ENCODE measurements at regions not wholly inside any gene's neighbourhood (a gene's known extent, or its start where the extent isn't known, plus 50 kb on each side); places are given as distances from the start of the nearest gene placed in this dataset.

DNA sequence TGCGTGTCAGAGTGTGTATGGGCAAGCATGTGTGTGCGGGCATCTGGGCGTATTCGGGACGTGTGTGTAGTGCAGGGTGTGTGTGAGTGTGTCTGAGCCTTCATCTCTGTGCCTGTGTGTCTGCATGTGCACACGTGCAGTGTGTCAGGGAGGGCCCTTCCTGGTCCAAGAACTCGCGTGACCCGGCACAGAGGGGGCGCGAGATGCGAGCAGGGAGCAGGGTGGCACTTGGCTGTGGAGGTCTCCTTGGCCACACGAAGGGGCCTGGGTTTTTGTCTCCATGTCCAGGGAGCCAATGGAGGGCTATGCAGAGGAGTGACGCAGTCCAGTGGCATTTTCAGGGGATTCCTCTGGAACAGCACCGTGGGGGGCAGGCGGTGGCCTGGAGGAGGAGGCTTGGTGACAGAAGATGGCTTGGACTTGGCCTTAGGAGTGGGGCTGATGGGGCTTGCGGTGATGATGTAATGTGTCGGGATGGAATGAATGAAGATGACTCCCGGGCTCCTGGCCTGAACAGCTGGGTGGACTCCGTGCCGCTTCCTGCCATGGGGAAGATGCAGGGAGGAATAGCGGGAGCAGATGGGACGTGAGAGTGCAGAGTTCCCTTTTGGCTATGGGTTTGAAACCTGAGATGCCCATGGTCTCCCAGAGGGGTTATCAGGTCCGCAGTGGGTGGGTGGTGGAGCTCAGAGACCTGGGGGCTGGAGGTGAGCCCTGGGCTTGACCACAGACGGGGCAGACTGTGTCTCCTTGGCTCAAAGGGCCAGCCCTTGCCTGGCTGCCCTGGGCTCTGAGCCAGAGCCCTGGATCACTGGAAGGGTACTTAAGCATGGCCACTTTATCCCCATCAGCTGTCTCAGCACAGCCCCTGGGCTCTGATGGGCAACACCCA, 208.3 kb downstream of the PHETA1 start:
- no peak for DNase-seq (ENCODE audit: low read depth in 1 of 2, low spot score in 1 of 2)

DNA sequence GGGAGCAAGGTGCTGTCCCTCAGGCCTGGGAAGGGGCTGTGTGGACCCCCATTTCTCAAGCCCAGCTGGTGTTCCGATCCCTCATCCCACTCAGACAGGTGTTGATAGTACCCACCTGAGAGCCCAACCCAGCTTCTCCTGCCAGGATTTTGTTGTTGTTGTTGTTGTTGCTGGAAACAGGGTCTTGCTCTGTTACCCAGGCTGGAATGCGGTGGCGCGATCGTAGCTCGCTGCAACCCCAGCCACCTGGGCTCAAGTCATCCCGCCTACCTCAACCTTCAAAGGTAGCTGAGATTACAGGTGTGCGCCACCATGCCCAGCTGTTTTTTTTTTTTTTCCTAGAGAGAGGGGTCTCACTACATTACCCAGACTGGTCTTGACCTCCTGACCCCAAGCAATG, 209.9 kb downstream of the PHETA1 start:
- no peak for DNase-seq (ENCODE audit: low read depth in 1 of 2, low spot score in 1 of 2)

DNA sequence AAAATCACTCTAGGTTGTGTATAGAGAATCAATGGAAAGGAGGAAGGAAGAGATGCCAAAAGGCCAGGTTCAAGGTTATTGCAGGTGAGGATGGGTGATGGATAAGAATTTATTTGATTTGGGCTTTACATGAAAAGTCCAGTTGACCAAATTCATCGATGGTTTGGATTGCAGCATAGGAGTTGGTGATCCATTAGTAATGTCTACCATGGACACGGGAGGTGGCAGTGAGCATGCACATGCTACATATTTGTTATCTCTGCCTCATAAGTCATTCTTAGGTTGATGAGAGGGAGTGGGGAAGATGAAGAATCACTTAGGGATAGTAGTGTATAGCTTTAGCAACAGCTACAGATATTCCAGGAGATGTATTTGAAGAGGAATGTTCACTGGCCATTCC, 211.4 kb downstream of the PHETA1 start:
- no peak for DNase-seq (ENCODE audit: low read depth in 1 of 2, low spot score in 1 of 2)

DNA sequence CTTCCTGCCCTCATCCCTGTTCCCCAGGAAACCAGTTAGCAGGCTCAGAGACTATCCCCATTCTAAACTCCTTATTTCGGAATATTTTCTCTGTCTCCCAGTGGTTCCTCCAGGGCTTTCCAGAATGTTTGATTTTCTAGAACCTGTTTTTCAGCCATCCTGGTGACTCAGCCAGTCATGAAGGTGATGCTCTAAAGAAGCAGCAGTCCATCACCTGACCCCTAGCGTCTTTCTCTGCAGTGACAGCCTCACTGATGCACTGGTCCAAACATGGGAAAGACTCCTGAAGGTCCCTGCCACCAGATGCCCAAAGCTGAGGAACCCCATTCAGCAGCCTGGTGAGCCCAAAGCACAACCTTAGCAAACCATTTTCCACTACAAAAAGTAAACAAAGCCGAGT, 212.6 kb downstream of the PHETA1 start:
- no peak for DNase-seq (ENCODE audit: low read depth in 1 of 2, low spot score in 1 of 2)

DNA sequence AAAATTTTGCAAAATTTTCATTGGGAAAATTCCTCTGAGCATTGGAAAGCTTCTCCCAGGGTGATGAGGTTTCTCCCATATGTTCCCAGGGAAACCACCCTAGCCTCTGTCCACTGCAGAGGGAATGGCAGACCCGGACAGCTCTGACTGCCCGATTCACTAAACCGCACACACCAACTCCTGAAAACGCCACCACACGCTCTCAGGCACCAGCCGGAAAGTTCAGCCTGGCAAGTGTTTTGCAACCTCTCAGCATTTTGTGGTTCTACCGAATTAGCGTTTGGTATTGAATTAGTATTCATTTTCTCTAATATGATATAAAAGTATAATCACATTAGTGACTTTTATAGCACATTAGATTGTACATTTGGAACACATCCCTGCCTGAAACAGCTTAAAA, 213.4 kb downstream of the PHETA1 start:
- no peak for DNase-seq (ENCODE audit: low read depth in 1 of 2, low spot score in 1 of 2)

DNA sequence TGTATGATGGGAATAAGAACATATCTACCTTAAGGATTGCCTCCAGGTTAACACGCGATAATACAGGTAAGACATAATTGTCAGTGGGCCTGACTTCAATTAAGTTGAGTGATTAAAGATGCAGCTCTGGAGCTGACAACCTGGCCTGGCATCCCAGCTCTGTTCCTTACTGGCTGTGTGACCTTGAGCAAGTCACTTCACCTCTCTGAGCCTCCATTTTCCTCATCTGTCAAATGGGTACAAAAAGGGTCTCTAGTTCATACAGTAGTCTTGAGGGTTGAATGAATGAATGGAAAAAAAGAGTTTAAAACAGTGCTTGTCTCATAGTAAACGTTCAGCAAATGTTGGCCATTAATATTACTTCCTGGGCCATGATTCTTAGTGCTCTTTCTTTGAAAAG, 213.9 kb downstream of the PHETA1 start:
- no peak for DNase-seq (ENCODE audit: low read depth in 1 of 2, low spot score in 1 of 2)

DNA sequence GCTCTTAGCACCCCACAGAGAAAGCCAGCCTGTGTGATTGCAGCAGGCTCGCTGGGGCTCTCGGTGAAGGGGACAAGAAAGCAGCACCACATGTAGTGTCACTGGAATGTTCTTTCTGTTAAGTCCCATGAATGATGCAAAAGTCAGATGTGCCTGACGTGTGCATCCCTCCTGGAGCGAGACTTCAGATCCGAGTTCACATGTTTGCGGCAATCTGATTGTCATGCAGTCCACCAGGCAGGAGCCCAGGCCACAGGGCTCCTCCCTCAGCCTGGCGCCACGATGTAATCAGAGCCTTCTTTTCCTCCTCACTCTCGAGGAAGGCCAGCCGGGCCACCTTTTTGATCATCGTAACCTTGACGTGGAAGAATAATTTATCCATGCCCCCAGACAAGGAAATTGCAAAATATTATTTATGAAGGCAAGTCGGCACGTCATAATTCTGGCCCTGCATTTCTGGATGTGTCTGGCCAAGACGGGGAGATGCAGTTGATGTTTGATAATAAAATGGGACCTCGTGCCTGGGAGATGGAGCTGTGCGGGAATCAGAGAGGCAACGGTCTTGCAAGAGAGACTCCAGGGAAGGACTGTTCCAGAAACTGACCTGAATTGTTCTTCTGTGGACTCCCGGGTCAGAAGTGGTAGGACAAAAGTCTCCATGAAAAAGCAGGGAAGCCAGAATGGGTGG, 214.6 kb downstream of the PHETA1 start:
- no peak for DNase-seq (ENCODE audit: low read depth in 1 of 2, low spot score in 1 of 2)

DNA sequence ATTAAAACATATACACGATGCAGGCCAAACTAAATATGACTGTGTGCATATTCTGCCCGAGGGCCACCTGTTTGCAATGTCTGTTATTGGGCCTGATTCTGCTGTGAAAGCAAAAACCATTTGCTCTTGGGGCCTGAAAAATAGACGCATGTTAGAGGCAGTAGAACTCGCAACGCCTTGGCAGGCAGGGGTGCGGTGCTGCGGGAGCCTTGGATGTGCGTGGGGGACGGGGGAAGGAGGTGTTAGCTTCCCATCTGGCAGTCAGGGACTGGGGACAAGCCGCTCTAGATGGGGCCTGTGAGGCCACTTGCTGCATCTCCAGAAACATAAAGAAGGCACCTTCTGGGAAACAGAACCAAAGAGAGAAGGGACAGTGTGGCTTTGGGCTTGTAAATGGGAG, 216.3 kb downstream of the PHETA1 start:
- DNase-seq (ENCODE audit: low read depth in 1 of 2, low spot score in 1 of 2), result no peak

DNA sequence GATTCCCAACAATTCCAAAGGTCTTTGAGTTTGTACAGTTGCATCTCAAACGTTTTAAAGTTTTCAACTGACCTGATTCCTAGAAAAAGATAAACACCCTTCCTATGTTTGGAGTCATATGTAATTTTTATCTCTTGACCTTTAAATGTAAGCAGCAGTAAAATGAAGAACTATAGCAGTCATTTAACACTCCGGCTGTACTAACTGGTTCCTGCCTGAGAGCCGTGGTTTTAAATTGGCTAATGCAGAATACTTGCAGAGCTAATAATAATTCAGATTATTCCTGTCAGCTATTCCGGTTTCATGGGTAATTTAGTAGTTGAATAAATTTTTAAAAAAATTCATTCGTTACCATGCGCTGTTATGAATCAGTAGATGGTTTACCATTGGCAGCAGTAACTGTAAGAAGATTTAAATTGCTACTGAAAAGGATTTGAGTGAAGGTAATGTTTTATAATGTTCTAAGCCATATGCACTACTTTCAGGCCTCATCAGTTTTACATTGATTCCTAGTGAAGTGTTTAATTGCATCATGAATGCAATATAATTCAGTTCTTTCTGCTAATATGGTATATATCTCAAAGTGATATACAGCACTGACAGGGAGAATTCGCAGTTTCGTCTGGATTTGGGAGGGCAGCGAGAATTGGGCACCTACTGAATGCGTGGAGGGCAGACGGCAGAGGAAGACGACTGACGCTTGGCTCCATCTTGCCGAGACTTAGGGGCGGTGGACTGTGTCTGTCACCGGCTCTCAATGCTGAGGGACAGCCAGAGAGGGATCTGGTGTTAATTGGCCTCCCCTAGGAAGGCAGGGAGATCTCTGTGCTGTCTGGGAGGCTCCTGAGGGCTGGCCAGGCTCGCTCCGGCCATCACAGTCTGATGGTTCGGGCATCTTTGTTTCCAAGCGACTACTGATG, 217.7 kb downstream of the PHETA1 start:
- DNase-seq (ENCODE audit: low read depth in 1 of 2, low spot score in 1 of 2), result no peak

DNA sequence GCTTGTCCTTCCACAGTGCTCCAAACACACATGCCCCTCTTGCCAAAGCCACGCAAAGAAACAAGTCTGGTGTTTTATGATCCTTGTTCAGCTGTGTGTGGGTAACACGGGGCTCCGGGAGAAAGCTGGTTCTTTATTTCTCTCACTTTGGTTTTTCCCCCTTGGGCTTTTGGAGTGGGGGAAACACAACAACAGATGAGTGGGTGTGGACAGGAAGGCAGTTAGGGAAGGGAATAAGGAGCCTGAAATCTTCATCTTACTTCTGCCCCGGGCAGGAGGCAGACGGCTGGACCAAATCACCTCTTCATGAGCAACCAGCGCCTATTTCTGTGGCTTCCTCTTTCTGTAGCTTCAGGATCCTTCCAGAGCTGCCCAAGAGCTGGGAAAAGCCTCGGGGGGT, 218.5 kb downstream of the PHETA1 start:
- DNase-seq (ENCODE audit: low read depth in 1 of 2, low spot score in 1 of 2), result no peak

DNA sequence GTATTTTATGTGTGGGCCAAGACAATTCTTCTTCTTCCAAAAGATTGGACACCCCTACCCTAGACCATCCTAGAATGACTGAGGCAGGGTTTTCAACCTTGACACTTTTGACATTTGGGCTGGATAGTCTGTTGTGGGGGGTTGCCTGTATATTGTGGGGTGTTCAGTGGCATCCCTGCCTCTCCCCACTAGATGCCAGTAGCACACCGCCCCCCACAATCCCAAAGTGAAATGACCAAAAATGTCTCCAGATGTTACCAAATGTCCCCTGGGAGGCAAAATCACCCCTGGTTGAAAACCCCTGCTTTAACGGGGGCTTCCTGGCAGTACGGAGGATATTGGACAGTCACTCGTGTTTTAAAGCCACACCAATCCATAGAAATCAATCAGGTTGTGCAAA, 219.6 kb downstream of the PHETA1 start:
- no peak for DNase-seq (ENCODE audit: low read depth in 1 of 2, low spot score in 1 of 2)

DNA sequence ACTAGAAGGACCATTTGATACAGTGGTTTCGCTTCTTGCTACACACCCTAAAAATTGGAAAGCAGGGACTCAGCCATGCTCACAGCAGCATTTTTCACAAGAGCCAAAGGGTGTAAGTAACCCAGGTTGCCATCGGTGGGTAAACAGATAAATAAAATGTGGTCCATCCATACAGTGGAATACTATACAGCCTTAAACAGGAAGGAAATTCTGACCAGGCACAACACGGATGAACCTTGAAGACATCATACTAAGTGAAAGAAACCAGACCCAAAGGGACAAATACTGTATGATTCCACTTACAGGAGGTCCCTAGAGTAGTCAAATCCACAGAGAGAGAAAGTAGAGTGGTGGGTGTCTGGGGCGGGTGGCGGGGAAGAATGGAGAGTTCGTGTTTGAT, 220.9 kb downstream of the PHETA1 start:
- no peak for DNase-seq (ENCODE audit: low read depth in 1 of 2, low spot score in 1 of 2)

DNA sequence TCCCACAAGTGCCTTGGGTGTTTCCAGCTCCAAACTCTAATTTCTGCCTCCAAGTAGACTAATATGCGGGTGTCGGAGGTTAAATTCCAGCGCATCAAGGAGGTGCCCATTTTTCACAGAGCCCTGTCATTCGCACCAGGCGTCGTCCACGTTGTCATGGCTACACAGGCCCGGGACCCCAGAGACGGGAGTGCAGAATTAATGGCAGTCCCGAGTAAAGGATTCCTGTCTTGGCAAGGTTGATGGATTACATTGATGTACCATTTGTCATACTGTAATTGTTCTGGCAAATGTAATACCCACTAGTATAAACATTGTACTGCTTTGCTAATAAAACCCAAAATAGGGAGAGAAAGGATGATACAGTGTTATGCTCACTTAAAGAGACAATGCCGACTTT, 222.9 kb upstream of the MYL2 start:
- DNase-seq (ENCODE audit: low read depth in 1 of 2, low spot score in 1 of 2), result no peak

DNA sequence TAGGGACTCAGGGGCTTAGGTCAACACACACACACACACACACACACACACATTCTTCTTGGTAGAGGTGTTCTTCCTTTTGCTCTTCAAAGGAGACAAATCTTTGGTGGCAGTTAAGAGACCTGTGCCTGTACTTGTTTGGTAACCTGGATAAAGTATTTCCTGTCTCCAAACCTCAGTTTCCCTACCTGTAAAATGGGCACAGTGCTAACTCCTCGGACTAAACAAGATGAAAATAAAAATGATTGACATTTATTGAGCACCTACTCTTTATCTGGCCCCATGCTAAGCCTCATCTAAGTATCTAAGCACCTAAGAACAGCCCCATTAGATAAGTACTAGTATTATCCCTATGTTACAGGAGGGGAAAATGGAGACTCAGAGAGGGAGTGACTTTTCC, 220.8 kb upstream of the MYL2 start:
- no peak for DNase-seq (ENCODE audit: low read depth in 1 of 2, low spot score in 1 of 2)

DNA sequence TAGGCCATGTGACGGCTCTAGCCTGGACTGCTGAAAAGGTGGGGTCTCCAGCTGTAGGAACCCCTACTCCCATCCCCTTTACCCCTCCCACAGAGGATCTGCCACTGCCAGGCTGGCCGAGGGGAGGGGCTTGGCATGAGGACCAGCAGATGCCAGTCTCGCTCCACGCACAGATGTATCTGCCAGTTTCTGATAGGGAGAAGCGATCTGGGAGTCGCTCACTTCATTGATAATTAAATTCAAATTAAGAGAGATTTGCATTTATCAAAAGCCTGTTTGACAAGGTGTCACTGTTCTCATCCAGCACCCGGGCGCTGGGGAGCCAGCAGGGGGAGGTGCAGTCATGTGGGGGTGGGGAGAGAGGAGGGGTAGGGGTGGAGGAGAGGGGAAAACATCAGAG, 217.6 kb upstream of the MYL2 start:
- no peak for DNase-seq (ENCODE audit: low read depth in 1 of 2, low spot score in 1 of 2)

DNA sequence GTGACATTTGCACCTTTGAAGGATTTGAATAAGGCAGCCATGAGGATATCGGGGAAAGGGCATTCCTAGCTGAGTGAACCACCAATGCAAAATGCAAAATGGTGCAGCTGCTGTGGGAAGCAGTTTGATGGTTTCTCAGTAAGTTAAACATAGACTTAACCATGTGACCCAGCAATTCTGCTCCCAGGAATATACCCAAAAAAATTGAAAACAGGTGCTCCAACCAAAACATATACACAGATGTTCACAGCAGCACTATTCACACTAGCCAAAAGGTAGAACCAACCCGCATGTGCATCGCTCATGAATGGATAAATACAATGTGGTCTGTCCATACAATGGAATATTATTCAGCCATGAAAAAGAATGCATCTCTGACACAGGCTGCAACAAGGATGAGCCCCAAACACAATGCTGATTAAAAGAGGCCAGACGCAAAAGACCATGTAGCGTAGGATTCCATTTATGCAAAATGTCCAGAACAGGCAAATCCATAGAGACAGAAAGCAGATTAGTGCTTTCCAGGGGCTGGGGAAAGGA, 215.0 kb upstream of the MYL2 start:
- no peak for DNase-seq (ENCODE audit: low read depth in 1 of 2, low spot score in 1 of 2)

DNA sequence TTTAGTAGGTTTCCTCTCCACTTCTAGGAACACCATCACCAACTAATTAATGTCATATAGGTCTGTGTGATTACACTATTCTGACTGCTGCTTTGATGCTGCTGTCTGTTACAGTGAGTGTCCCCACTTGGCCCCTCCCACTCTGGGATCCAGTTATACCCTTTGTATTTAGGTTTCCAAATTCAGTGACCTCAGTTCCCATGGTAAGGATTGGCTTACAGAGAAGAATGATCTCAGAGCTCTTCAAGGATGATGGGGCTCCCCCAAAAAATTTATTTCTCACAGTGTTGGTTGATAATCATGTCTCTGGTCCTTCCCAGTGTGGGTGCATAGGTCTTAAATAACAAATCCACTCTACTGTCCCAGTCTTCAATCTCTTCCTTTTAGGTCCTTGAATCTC, 210.0 kb upstream of the MYL2 start:
- no peak for DNase-seq (ENCODE audit: low read depth in 1 of 2, low spot score in 1 of 2)

DNA sequence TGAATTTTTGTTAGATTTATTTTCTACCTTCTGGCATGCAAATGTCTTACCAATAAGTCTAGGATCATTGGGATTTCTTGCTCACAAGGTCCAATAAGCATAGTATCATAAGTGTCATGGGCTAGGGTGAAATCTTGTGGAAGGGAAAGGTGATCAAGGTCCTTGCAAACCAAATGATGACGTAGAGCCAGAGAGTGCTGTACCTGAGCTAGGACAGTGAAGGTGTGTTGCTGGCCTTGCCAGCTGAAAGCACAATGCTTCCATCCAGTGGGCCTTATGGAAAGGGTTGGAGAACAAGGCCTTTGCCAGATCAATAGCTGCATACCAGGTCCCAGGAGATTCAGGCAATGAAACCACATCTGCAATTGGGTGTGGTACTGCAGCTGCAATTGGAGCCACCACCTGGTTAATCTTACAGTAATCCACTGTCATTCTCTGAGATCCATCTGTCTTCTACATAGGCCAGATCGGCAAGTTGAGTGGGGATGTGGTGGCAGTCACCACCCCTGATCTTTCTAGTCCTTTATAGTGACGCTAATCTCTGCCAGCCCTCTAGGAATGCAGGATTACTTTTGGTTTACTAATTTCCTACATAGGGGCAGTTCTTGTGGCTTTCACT, 208.9 kb upstream of the MYL2 start:
- DNase-seq (ENCODE audit: low read depth in 1 of 2, low spot score in 1 of 2), result no peak

DNA sequence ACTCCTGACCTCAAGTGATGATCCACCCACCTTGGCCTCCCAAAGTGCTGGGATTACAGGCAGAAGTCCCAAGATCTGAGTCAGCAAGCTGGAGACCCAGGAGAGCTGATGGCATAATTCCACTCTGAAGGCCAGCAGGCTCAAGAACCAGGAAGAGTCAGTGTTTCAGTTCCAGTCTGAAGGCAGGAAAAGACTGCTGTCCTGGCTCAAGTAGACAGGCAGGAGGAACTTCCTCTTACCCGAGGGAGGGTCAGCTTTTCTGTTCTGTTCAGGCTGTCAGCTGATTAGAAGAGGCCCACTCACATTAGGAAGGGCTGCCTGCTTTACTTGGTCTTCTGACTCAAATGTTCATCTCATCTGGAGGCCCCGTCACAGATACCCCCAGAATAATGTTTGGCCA, 206.0 kb upstream of the MYL2 start:
- no peak for DNase-seq (ENCODE audit: low read depth in 1 of 2, low spot score in 1 of 2)

DNA sequence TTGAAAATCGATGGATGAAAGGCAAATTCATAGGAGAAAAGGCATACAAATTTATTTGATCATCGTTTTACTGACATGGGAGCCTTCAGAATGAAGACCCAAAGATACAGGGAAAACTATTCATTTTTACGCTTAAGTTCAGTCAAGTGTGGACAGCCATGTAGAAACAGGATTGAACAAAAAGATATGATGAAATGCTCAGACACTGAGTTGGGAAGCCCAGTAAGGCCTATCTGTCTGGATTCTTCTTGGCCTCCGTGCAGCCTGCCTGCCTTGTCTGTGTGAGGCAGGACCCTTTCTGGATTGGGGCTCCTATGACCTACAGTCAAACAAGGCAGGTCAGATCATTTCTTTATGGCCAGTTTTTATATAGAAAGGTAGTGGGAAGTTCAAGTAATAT, 203.8 kb upstream of the MYL2 start:
- DNase-seq (ENCODE audit: low read depth in 1 of 2, low spot score in 1 of 2), result no peak

DNA sequence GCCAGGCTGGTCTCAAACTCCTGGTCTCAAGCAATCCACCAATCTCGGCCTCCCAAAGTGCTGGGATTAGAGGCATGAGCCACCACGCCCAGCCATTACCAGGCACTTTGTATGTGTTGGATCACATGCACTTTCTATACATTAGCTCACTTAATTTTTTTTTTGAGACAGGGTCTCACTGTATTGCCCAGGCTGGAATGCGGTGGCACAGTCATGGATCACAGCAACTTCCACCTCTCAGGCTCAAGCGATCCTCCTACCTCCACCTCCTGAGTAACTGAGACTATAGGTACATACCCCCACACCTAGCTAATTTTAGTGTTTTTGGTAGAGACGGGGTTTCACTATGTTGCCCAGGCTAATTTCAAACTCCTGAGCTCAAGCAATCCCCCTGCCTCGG, 203.0 kb upstream of the MYL2 start:
- DNase-seq (ENCODE audit: low read depth in 1 of 2, low spot score in 1 of 2), result no peak
